Kidney glomerular epithelial cell (primary cell): ENCODE measurements at regions not wholly inside any gene's neighbourhood (a gene's known extent, or its start where the extent isn't known, plus 50 kb on each side); places are given as distances from the start of the nearest gene placed in this dataset.
A peak's percentile ranks its signal among the peaks of the same experiment; 100 is the strongest.

ENCODE experiments used
- DNase-seq: peaks from one replicate; lab custom pipeline; 2025; lab: John Stamatoyannopoulos, UW

- no peak for DNase-seq
Measured at GRCh38 chr5:54717459-54717858, 199.9 kb downstream of the SNX18 start.

GRCh38 chr5:54713923-54714581 lies 196.5 kb downstream of the SNX18 start:
- no peak for DNase-seq

GRCh38 chr5:54709096-54709495 lies 191.5 kb downstream of the SNX18 start:
- DNase-seq: no peak

GRCh38 chr5:54707841-54708240 lies 190.3 kb downstream of the SNX18 start:
- DNase-seq: no peak

- DNase-seq: no peak
Measured at GRCh38 chr5:54705994-54706653, 188.6 kb downstream of the SNX18 start.

- DNase-seq: no peak
Measured at GRCh38 chr5:54704825-54705224, 187.3 kb downstream of the SNX18 start.

GRCh38 chr5:54704333-54704732 lies 186.8 kb downstream of the SNX18 start:
- DNase-seq: no peak

GRCh38 chr5:54703565-54704255 lies 186.2 kb downstream of the SNX18 start:
- DNase-seq: no peak

- DNase-seq: peak; percentile 41
Measured at GRCh38 chr5:54703133-54703532, 185.6 kb downstream of the SNX18 start.

GRCh38 chr5:54702470-54702869 lies 184.9 kb downstream of the SNX18 start:
- DNase-seq: no peak

GRCh38 chr5:54700986-54701578 lies 183.5 kb downstream of the SNX18 start:
- peak; percentile 98 for DNase-seq

GRCh38 chr5:54696931-54697330 lies 179.4 kb downstream of the SNX18 start:
- no peak for DNase-seq

- no peak for DNase-seq
Measured at GRCh38 chr5:54696346-54696745, 178.8 kb downstream of the SNX18 start.

GRCh38 chr5:54695198-54695966 lies 177.8 kb downstream of the SNX18 start:
- DNase-seq: no peak

GRCh38 chr5:54693936-54694657 lies 176.5 kb downstream of the SNX18 start:
- DNase-seq: no peak

GRCh38 chr5:54692631-54693030 lies 175.1 kb downstream of the SNX18 start:
- no peak for DNase-seq

GRCh38 chr5:54691656-54692055 lies 174.1 kb downstream of the SNX18 start:
- no peak for DNase-seq

- no peak for DNase-seq
Measured at GRCh38 chr5:54689411-54690251, 172.1 kb downstream of the SNX18 start.

- no peak for DNase-seq
Measured at GRCh38 chr5:54680998-54681397, 163.4 kb downstream of the SNX18 start.

- peak; percentile 23 for DNase-seq
Measured at GRCh38 chr5:54679686-54680085, 162.1 kb downstream of the SNX18 start.
